ENCODE measurements at regions not wholly inside any gene's neighbourhood (a gene's known extent, or its start where the extent isn't known, plus 50 kb on each side); places are given as distances from the start of the nearest gene placed in this dataset.

DNA sequence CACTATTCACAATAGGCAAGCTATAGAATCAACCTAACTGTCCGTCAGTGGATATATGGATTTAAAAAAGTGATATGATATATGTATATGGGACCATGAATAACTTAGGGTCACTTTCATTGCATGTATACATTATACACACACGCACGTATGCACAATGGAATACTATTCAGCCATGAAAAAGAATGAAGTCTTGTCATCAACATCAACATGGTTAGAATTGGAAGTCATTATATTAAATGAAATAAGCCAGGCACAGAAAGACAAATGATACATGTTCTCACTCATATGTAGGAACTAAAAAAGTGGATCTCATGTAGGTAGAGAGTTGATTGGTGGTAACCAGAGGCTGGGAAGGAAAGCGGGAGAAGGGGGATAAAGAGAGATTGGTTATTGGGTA lies 234.3 kb downstream of the VRK1 start:
- no peak overlapping the region for H4K8ac ChIP-seq (ENCODE audit: low read depth in 2 of 2, low read length in 2 of 2)
- no peak overlapping the region for H3K4me3 ChIP-seq (ENCODE audit: insufficient read depth, low read depth, low read length)
- no peaks in the 10 kb centered on the region for H3K36me3 ChIP-seq (ENCODE audit: control insufficient read depth, insufficient read depth, low read length)
- no peaks in the 10 kb centered on the region for H3K79me1 ChIP-seq (ENCODE audit: low read depth in 1 of 2, low read length in 2 of 2)
- no peak overlapping the region for H2BK5ac ChIP-seq (ENCODE audit: low read depth, low read length, poor library complexity, severe bottlenecking)
- intact Hi-C loops (cut with micrococcal nuclease) (no loop called here), in situ Hi-C loops (cut with MboI; ENCODE audit: low sequenced_read_pairs) (no loop called here), dilution Hi-C loops (cut with HindIII; ENCODE audit: low sequenced_read_pairs, unreplicated experiment) (no loop called here)
- DNase-seq (no peak), ATAC-seq (ENCODE audit: low read depth) (no peak)
- H3K4me1 ChIP-seq (ENCODE audit: control insufficient read depth, insufficient read depth, low read length), result no peaks in the 10 kb centered on the region
- H2BK120ac ChIP-seq (ENCODE audit: low read depth, low read length), result no peak overlapping the region
- H2AK9ac ChIP-seq (replicated peaks; ENCODE audit: low read depth, low read length, poor library complexity), result no peak overlapping the region
- H4K5ac ChIP-seq (ENCODE audit: low read depth, low read length), result no peak overlapping the region
- H3K18ac ChIP-seq (ENCODE audit: low read depth, low read length), result no peak overlapping the region
- no peaks in the 10 kb centered on the region for H3K27me3 ChIP-seq (ENCODE audit: control insufficient read depth, insufficient read depth, low read length)
- H2AK5ac ChIP-seq (ENCODE audit: low read depth, low read length), result no peak overlapping the region
- H3K27ac ChIP-seq (ENCODE audit: insufficient read depth, low read length), result no peak overlapping the region
- no peak overlapping the region for H3K4ac ChIP-seq (ENCODE audit: low read depth, low read length)
- H2BK20ac ChIP-seq (ENCODE audit: low read depth, low read length), result no peak overlapping the region
- no CpG with 5 or more reads among the region's 4 CpGs for whole genome bisulfite sequencing, 2 experiments (ENCODE audit: extremely low coverage in 2 of 2, insufficient read length in 1 of 2)
- CTCF ChIA-PET, result no interaction called here
- TF ChIP-seq, protein P1, sequence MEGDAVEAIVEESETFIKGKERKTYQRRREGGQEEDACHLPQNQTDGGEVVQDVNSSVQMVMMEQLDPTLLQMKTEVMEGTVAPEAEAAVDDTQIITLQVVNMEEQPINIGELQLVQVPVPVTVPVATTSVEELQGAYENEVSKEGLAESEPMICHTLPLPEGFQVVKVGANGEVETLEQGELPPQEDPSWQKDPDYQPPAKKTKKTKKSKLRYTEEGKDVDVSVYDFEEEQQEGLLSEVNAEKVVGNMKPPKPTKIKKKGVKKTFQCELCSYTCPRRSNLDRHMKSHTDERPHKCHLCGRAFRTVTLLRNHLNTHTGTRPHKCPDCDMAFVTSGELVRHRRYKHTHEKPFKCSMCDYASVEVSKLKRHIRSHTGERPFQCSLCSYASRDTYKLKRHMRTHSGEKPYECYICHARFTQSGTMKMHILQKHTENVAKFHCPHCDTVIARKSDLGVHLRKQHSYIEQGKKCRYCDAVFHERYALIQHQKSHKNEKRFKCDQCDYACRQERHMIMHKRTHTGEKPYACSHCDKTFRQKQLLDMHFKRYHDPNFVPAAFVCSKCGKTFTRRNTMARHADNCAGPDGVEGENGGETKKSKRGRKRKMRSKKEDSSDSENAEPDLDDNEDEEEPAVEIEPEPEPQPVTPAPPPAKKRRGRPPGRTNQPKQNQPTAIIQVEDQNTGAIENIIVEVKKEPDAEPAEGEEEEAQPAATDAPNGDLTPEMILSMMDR (conservative IDR thresholded peaks at IDR 0.05; ENCODE audit: low read depth, low read length), result no peak
- TF ChIP-seq, protein P2, sequence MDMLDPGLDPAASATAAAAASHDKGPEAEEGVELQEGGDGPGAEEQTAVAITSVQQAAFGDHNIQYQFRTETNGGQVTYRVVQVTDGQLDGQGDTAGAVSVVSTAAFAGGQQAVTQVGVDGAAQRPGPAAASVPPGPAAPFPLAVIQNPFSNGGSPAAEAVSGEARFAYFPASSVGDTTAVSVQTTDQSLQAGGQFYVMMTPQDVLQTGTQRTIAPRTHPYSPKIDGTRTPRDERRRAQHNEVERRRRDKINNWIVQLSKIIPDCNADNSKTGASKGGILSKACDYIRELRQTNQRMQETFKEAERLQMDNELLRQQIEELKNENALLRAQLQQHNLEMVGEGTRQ (IDR thresholded peaks at IDR 0.05; ENCODE audit: low read depth, low read length), result no peak
- TF ChIP-seq RAD21 (IDR thresholded peaks at IDR 0.05; ENCODE audit: low read length) (no peak), RCOR1 (IDR thresholded peaks at IDR 0.05; ENCODE audit: insufficient replicate concordance, low read length) (no peak), MAZ (IDR thresholded peaks at IDR 0.05; ENCODE audit: borderline replicate concordance, low read depth, low read length) (no peak), CHD1 (IDR thresholded peaks at IDR 0.05; ENCODE audit: low read depth, low read length) (no peak), MAFK (IDR thresholded peaks at IDR 0.05; ENCODE audit: low read depth, low read length) (no peak), CEBPB (IDR thresholded peaks at IDR 0.05; ENCODE audit: low read depth, low read length) (no peak), RFX5 (IDR thresholded peaks at IDR 0.05; ENCODE audit: low read depth, low read length) (no peak), SMC3 (IDR thresholded peaks at IDR 0.05; ENCODE audit: low read depth, low read length) (no peak), POLR2A (IDR thresholded peaks at IDR 0.05; ENCODE audit: low read depth, low read length) (no peak), NFE2L2 (IDR thresholded peaks at IDR 0.05; ENCODE audit: low read depth, low read length) (no peak), BHLHE40 (IDR thresholded peaks at IDR 0.05; ENCODE audit: low read depth, low read length) (no peak), FOS (IDR thresholded peaks at IDR 0.05; ENCODE audit: low read depth, low read length) (no peak), MXI1 (IDR thresholded peaks at IDR 0.05; ENCODE audit: borderline replicate concordance, low read depth, low read length) (no peak)
- TF ChIP-seq, protein P3, sequence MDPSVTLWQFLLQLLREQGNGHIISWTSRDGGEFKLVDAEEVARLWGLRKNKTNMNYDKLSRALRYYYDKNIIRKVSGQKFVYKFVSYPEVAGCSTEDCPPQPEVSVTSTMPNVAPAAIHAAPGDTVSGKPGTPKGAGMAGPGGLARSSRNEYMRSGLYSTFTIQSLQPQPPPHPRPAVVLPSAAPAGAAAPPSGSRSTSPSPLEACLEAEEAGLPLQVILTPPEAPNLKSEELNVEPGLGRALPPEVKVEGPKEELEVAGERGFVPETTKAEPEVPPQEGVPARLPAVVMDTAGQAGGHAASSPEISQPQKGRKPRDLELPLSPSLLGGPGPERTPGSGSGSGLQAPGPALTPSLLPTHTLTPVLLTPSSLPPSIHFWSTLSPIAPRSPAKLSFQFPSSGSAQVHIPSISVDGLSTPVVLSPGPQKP (IDR thresholded peaks at IDR 0.05; ENCODE audit: borderline replicate concordance, low read depth, low read length), result no peak
- no peaks in the 10 kb centered on the region for H4K20me1 ChIP-seq (ENCODE audit: insufficient read depth, low read length)
- H3K9me3 ChIP-seq (ENCODE audit: control insufficient read depth, insufficient read depth, low read length), result peaks cover 39% of the 10 kb centered on the region
- H3K23ac ChIP-seq (ENCODE audit: low read depth, low read length), result no peak overlapping the region
- POLR2A ChIA-PET (ENCODE audit: unreplicated experiment), result no interaction called here
- no peaks in the 10 kb centered on the region for H3K9me1 ChIP-seq (ENCODE audit: insufficient read depth, low read length)
- no peak overlapping the region for H2AFZ ChIP-seq (replicated peaks; ENCODE audit: low read length, poor library complexity)
- no peak overlapping the region for H3K56ac ChIP-seq (ENCODE audit: extremely low read depth, insufficient read depth, low read length)
- H3K9ac ChIP-seq (ENCODE audit: low read depth, low read length), result no peak overlapping the region
- H4K91ac ChIP-seq (ENCODE audit: insufficient read depth, low read depth, low read length), result no peak overlapping the region
- H3K14ac ChIP-seq (replicated peaks; ENCODE audit: low read depth, low read length), result no peak overlapping the region
- no peak overlapping the region for H3K4me2 ChIP-seq (ENCODE audit: low read depth, low read length)
- no TSS peak for BruUV-seq (replicated peaks)
- H2BK15ac ChIP-seq (ENCODE audit: low read depth, low read length), result no peak overlapping the region

Measured in IMR-90 (cell line).